ENCODE measurements at regions not wholly inside any gene's neighbourhood (a gene's known extent, or its start where the extent isn't known, plus 50 kb on each side); places are given as distances from the start of the nearest gene placed in this dataset.
"Not testable (repeated sequence)": the region's sequence is repeated elsewhere in the genome, so short reads cannot be mapped to it uniquely, and the experiment has no call there.

- H3K36me3 Mint-ChIP-seq = peaks cover 2% of the 10 kb centered on the region
- TF ChIP-seq CTCF (IDR thresholded peaks at IDR 0.05; ENCODE audit: unreplicated experiment) = no peak
- H3K27ac Mint-ChIP-seq = no peak overlapping the region
- H3K27me3 Mint-ChIP-seq (ENCODE audit: low read depth) = no peaks in the 10 kb centered on the region
- no peak for DNase-seq (ENCODE audit: low spot score in 2 of 2, unreplicated experiment in 2 of 2)
- H3K4me3 Mint-ChIP-seq = no peak overlapping the region
- peaks cover 12% of the 10 kb centered on the region for H3K4me1 Mint-ChIP-seq
- peaks cover 15% of the 10 kb centered on the region for H3K9me3 Mint-ChIP-seq
Observed at GRCh38 chr9:88917375-88917774, 73.9 kb upstream of the S1PR3 start.

GRCh38 chr9:88918537-88918936, 72.7 kb upstream of the S1PR3 start:
- Mint-ChIP-seq H3K9me3 (peaks cover 15% of the 10 kb centered on the region), H3K4me1 (peaks cover 12% of the 10 kb centered on the region)
- not testable (repeated sequence) for H3K27me3 Mint-ChIP-seq (ENCODE audit: low read depth); H3K36me3 Mint-ChIP-seq; DNase-seq (ENCODE audit: low spot score in 2 of 2, unreplicated experiment in 2 of 2); H3K27ac Mint-ChIP-seq; H3K4me3 Mint-ChIP-seq

GRCh38 chr9:88920645-88921044, 70.6 kb upstream of the S1PR3 start:
- Mint-ChIP-seq H3K36me3 (peaks cover 2% of the 10 kb centered on the region), H3K27ac (no peak overlapping the region)

DNA sequence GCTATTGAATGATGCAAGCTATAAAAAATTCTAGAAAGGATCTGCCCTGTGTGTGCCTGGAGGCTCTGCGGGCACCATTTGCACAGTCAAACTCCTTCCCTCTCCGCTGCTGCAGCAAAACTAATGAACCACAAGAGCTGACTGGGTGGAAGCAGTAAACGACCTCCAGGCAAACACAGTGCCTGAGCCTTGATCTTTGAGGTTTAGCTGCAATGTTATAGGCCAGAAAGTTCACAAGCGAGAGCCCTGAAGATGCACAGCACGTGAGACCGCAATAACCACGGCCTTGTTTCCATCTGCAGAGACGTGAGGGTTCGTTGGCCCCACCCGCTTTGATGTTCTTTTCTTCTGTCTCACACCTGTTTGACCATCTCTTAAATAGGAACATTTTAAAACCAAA, 69.2 kb upstream of the S1PR3 start:
- Mint-ChIP-seq H3K36me3 (peaks cover 2% of the 10 kb centered on the region), H3K27me3 (ENCODE audit: low read depth) (no peaks in the 10 kb centered on the region), H3K4me3 (no peak overlapping the region), H3K27ac (no peak overlapping the region), H3K9me3 (peaks cover 15% of the 10 kb centered on the region), H3K4me1 (peaks cover 3% of the 10 kb centered on the region)
- TF ChIP-seq CTCF (IDR thresholded peaks at IDR 0.05; ENCODE audit: unreplicated experiment) = no peak
- no peak for DNase-seq (ENCODE audit: low spot score in 2 of 2, unreplicated experiment in 2 of 2)

More at GRCh38 chr9:88920645-88921044, 70.6 kb upstream of the S1PR3 start:
- no peak for TF ChIP-seq CTCF (IDR thresholded peaks at IDR 0.05; ENCODE audit: unreplicated experiment)
- Mint-ChIP-seq H3K4me3 (no peak overlapping the region), H3K9me3 (peaks cover 15% of the 10 kb centered on the region), H3K27me3 (ENCODE audit: low read depth) (no peaks in the 10 kb centered on the region), H3K4me1 (peaks cover 3% of the 10 kb centered on the region)
- no peak for DNase-seq (ENCODE audit: low spot score in 2 of 2, unreplicated experiment in 2 of 2)

DNA sequence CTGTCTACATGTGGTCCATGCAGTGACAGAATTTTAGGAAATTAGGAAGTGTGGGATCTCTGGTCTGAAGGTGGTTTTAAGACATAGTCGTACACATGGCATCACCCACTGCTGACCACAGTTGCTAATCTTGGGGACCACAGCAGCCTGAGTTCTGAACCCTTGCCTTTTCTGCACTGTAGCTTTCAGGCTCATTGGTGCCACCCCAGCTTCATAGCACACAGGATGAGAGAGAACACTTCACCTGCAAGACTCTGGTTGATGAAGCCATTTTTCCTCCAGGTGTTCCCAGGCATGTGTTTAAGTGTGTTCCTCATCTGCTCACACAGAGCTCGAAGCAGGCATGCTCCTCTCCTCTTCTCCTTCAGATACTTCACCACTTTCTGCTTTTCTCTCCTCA, 68.2 kb upstream of the S1PR3 start:
- Mint-ChIP-seq H3K9me3 (peaks cover 11% of the 10 kb centered on the region), H3K36me3 (peaks cover under 1% of the 10 kb centered on the region), H3K4me1 (peaks cover 3% of the 10 kb centered on the region), H3K27ac (no peak overlapping the region), H3K27me3 (ENCODE audit: low read depth) (no peaks in the 10 kb centered on the region), H3K4me3 (no peak overlapping the region)
- no peak for DNase-seq (ENCODE audit: low spot score in 2 of 2, unreplicated experiment in 2 of 2)
- TF ChIP-seq CTCF (IDR thresholded peaks at IDR 0.05; ENCODE audit: unreplicated experiment) = no peak

DNA sequence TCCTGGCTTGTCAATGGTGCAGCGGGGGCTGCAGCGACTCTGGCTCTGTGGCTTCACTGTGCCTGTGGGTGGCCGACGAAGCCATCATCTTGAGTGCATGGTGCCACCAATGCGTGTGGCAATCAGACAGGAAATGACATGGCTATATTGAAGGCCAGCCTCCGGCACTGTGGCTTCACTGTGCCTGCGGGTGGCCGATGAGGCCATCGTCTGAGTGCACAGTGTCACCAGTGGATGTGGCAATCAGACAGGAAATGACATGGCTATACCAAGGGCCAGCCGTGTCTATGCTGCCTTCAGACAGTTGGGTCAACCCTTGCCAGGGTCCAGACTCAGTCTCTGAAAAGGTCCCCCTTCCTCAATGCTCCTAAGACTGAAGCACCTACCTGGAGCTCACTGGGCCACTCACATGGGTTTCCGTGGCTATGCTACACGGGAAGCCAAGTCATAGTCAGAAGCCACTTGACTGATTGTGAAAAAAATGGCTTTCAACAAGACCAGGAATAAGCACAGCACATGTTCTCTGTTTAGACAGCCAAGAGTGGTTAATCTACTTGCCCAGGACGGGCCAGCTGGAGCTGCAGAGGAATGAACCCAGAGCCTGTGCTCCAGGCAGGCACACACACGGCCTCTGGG, 67.5 kb upstream of the S1PR3 start:
- no peak for TF ChIP-seq CTCF (IDR thresholded peaks at IDR 0.05; ENCODE audit: unreplicated experiment)
- Mint-ChIP-seq H3K27me3 (ENCODE audit: low read depth) (no peaks in the 10 kb centered on the region), H3K27ac (no peak overlapping the region), H3K4me1 (peaks cover 3% of the 10 kb centered on the region), H3K4me3 (no peak overlapping the region), H3K36me3 (no peaks in the 10 kb centered on the region), H3K9me3 (peaks cover 14% of the 10 kb centered on the region)
- DNase-seq (ENCODE audit: low spot score in 2 of 2, unreplicated experiment in 2 of 2) = no peak
